HFFc6 (cell line): ENCODE measurements at regions not wholly inside any gene's neighbourhood (a gene's known extent, or its start where the extent isn't known, plus 50 kb on each side); places are given as distances from the start of the nearest gene placed in this dataset.

ENCODE experiments used
- DNase-seq: peaks from one replicate; pipeline ENCODE4 v3.0.0-alpha.2; 2018
- H3K27ac Mint-ChIP-seq: 2 replicates; pipeline ENCODE4 v1.8.0; 2020; ENCODE audit warnings: mild to moderate bottlenecking, mixed read lengths
- H3K27me3 Mint-ChIP-seq: 2 replicates; pipeline ENCODE4 v1.8.0; 2021; ENCODE audit warnings: mild to moderate bottlenecking, moderate library complexity, mixed read lengths; ENCODE audit not compliant: insufficient read depth
- H3K36me3 Mint-ChIP-seq: 2 replicates; pipeline ENCODE4 v1.8.0; 2021; ENCODE audit warnings: low read depth, mixed read lengths
- H3K4me1 Mint-ChIP-seq: 2 replicates; pipeline ENCODE4 v1.8.0; 2020; ENCODE audit warnings: low read depth, mixed read lengths
- H3K4me3 Mint-ChIP-seq: 2 replicates; pipeline ENCODE4 v1.8.0; 2020; ENCODE audit warnings: mild to moderate bottlenecking, moderate library complexity, mixed read lengths
- H3K9me3 Mint-ChIP-seq: 2 replicates; pipeline ENCODE4 v1.8.0; 2020; ENCODE audit warnings: mild to moderate bottlenecking, mixed read lengths
- CTCF ChIP-seq: fragments of 200-600 bp; sonication (generic); IDR thresholded peaks from 2 replicates; pipeline ENCODE4 v1.5.0; 2021; ENCODE audit warnings: antibody characterized with exemption, mild to moderate bottlenecking

- Mint-ChIP-seq H3K4me1 (peaks cover 15% of the 10 kb centered on the region; the same call in 1 of the 2 replicates), H3K4me3 (no peak overlapping the region), H3K9me3 (no peaks in the 10 kb centered on the region), H3K36me3 (no peaks in the 10 kb centered on the region), H3K27me3 (peaks cover 3% of the 10 kb centered on the region; the same call in 1 of the 2 replicates), H3K27ac (no peak overlapping the region)
- no peak for DNase-seq
- no peak for TF ChIP-seq CTCF
These were observed 70.2 kb downstream of the ZNF608 start for GRCh38 chr5:124675931-124676846.

- DNase-seq, result no peak
- Mint-ChIP-seq H3K4me1 (peaks cover 26% of the 10 kb centered on the region), H3K9me3 (no peaks in the 10 kb centered on the region), H3K4me3 (no peak overlapping the region), H3K36me3 (no peaks in the 10 kb centered on the region), H3K27me3 (no peaks in the 10 kb centered on the region; the same call in 1 of the 2 replicates), H3K27ac (no peak overlapping the region)
- TF ChIP-seq CTCF, result no peak
These were observed 75.2 kb downstream of the ZNF608 start for GRCh38 chr5:124671193-124671592.

- no peak for TF ChIP-seq CTCF
- no peak for DNase-seq
- Mint-ChIP-seq H3K4me1 (peaks cover 29% of the 10 kb centered on the region), H3K9me3 (no peaks in the 10 kb centered on the region), H3K4me3 (no peak overlapping the region), H3K36me3 (no peaks in the 10 kb centered on the region), H3K27ac (no peak overlapping the region; the same call in 1 of the 2 replicates), H3K27me3 (no peaks in the 10 kb centered on the region; the same call in 1 of the 2 replicates)
These were observed 75.7 kb downstream of the ZNF608 start for GRCh38 chr5:124670722-124671184.

GRCh38 chr5:124669956-124670721 lies 76.3 kb downstream of the ZNF608 start:
- DNase-seq, result peak; percentile 29
- Mint-ChIP-seq H3K4me3 (no peak overlapping the region), H3K36me3 (no peaks in the 10 kb centered on the region), H3K4me1 (peaks cover 35% of the 10 kb centered on the region), H3K27ac (no peak overlapping the region; the same call in 1 of the 2 replicates), H3K27me3 (no peaks in the 10 kb centered on the region; the same call in 1 of the 2 replicates), H3K9me3 (no peaks in the 10 kb centered on the region)
- no peak for TF ChIP-seq CTCF

- no peak for DNase-seq
- Mint-ChIP-seq H3K4me3 (no peak overlapping the region), H3K36me3 (no peaks in the 10 kb centered on the region), H3K9me3 (no peaks in the 10 kb centered on the region), H3K27ac (no peak overlapping the region), H3K4me1 (peaks cover 41% of the 10 kb centered on the region), H3K27me3 (no peaks in the 10 kb centered on the region; the same call in 1 of the 2 replicates)
- TF ChIP-seq CTCF, result no peak
These were observed 77.2 kb downstream of the ZNF608 start for GRCh38 chr5:124669300-124669648.
